Activated naive CD4-positive, alpha-beta T cell treated with anti-CD3 and anti-CD28 coated beads, Interleukin-2, amount 50 U/mL, for 16 hours (primary cell): ENCODE measurements at regions not wholly inside any gene's neighbourhood (a gene's known extent, or its start where the extent isn't known, plus 50 kb on each side); places are given as distances from the start of the nearest gene placed in this dataset.

Experiments
- DNase-seq: peaks from one replicate; pipeline ENCODE4 v3.0.0-alpha.2; 2020

DNA sequence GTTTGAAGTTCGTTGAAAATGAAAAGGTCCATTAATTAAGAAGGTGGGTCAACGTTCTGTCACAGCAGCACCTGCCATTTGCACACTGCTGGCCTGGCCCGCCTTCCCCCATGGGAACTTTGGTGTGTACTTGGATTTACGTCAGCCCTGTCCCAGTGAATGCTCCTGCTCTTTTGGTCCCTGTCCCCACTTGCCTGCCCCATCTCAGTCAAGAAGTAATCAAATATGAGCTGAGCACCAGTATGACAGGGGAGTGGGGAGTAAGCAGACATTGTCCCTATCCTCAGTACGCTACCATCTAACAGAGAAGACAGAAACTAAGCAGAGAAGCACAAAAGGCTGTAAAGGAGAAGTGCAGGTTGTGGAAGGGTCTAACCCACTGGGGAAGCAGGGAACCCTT is 65.1 kb downstream of the SLC4A3 start:
- no peak for DNase-seq

GRCh38 chr2:219695145-219695709 is 67.8 kb downstream of the SLC4A3 start:
- no peak for DNase-seq

- no peak for DNase-seq
Observed at GRCh38 chr2:219697811-219698747, 70.6 kb downstream of the SLC4A3 start.

- no peak for DNase-seq
Observed at GRCh38 chr2:219698748-219699439, 71.5 kb downstream of the SLC4A3 start.

DNA sequence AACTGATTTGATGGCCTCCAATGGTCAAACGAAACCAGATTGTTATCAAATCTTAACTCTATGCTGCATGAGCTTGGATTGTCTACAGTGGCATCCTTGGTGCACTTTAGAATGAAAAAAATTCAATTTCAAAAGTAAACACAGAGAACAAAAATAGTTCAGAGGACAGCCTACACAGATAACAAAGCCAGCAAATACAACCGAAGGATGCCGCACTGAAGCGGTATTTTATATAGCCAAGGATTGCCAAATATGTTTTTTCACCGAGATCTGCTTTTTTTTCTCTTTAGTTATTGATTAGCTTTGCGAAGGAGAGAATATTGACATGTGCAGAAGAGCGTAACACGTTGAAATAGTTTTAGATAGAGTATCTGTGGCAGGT is 72.0 kb downstream of the SLC4A3 start:
- no peak for DNase-seq

- no peak for DNase-seq
Observed at GRCh38 chr2:219701847-219702634, 74.6 kb downstream of the SLC4A3 start.

GRCh38 chr2:219702796-219703545 is 75.5 kb downstream of the SLC4A3 start:
- no peak for DNase-seq

DNA sequence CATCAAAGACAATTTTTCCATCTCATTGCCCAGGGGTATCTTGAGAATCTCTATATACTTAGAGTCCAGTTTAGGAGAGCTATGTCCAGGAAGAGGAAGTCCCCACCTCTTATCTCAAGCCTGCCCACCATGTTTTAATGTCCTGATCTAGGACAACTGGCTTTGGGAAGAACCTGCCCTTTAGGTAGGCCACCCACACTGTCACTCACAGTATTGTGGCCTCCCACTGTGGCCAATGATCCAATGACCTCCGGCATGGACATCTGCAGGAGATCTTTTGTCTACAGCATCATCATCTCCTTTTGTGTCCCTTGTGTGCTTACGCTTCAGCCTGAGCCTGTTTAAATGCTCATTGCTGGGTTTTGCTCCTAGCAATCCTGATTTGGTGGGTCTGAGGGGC is 77.4 kb downstream of the SLC4A3 start:
- no peak for DNase-seq

GRCh38 chr2:219706823-219707281 is 79.4 kb downstream of the SLC4A3 start:
- DNase-seq, result no peak

- DNase-seq, result no peak
Observed at GRCh38 chr2:219707496-219708285, 80.3 kb downstream of the SLC4A3 start.

DNA sequence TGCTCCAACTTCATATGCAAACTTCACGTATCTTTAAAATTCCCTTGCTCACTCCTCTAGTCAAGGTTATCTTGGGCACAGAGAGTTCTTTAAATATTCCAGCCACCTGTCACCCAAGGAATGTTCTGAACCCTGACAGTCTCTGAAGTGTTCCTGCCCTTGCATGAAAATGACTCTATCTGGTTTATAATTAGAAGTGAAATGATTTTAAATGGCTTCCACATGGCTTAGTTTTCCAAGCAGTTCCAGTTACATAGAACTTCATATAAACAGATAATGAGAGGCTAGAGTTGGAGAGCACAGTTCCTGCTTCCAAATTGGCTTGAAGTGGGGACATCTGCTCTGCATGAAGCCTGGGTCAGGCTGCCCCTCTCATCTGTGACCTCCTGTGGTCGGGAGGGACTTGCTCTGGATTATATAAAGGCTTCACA is 81.9 kb downstream of the SLC4A3 start:
- DNase-seq, result no peak

DNA sequence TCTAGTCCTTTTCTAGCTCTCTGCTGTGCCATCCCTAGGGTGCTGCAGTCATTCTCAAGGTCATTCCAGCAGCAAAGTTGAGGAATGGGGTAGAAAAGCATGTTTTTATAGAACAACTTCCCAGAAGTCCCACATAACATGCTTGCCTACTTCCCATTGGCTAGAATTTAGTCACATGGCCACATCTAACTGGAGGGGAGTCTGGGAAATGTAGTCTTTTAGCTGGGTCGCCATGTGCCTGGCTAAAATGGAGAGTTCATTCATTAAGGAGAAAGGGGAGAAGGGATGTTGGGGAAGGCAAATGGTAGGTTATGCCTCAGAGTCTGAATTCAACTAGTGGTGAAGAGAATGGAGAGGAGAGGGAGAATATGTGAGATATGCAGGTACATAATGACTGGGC is 85.7 kb downstream of the SLC4A3 start:
- no peak for DNase-seq

DNA sequence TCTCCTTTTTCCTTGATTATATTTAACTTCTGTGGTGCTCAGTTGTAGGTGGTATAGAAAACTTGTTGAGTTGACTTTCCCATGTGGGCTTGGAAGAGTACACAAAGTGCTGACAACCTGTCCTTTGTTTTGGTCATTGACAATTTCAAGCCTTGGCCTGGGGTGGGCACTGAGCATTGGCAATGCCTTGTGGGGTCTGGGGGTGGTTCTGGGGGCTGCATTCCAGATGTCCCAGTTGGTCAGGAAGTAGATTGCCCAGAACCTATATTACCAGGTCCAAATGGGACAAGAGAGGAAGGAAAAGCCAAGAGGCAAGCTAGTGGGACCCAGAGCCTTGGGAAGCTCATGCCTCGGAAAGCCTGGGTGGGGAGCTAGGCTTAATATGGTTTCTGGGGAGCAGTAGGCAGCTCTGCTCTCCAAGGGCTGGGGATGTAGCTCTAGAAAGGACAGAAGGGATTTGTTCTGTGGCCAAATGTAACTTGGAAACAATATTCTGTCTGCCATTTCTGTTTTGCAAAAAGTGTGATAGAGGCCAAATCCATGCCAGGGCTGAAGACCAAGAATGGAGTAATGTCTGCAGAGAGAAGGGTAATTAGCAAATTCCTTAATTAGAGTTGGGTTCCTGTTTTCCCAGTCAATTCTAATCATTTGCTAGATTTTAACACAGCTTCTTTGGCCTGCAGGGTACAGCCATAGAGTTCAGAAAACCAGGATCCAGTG is 87.4 kb downstream of the SLC4A3 start:
- no peak for DNase-seq

DNA sequence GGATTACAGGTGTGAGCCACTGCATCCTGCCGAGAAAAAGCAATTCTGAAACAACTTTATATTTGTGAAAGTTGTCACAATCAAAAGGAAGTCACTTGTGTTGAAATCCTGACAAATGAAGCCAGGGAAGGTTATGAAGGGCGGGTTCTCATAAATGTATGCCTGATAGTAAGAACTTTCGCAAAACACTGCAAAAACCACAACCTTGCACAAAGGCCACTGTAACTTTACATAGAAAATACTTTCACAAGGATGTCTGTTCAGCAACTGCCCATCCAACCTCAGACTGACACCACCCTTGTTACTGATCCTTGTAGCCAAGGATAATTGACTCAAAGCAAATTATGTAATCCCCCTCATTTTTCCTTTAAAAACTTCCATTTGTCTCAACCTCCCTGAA is 90.6 kb downstream of the SLC4A3 start:
- DNase-seq, result no peak

DNA sequence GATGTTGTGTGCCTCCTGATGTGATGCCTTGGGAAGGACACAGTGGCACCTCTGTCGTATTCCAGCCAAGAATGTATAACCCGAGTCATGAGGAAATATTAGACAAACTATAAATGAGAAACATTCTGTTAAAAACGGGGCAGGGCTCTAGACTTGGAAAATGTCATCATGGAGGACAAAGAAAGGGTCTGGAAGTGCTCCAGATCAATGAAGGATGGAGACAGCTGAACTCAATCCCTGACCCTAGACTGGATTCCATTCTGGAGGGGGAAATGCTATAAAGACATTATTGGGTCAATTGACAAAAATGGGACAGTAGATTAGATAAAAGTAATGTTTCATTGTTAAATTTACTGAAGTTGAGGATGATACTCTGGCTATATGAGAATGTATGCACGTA is 92.1 kb downstream of the SLC4A3 start:
- no peak for DNase-seq

DNA sequence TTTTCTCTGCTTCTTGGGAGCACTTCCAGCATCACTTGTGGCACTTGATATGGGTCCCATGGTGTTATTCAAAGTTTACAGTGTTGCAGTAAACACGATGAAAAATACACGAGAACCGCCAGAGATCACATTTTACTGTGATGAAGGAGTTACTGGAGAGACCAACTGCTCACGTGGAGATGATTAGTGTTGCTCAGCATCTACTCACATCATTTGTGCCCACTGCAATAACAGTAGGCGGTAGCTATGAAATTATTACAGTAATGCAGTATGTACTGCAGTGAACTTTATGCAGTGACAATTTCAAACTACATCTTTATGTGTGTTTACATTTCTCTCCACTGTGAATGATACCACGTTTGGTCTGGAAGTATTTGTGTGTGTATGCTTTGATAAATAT is 93.5 kb downstream of the SLC4A3 start:
- no peak for DNase-seq

GRCh38 chr2:219722276-219722879 is 94.9 kb downstream of the SLC4A3 start:
- DNase-seq, result no peak

DNA sequence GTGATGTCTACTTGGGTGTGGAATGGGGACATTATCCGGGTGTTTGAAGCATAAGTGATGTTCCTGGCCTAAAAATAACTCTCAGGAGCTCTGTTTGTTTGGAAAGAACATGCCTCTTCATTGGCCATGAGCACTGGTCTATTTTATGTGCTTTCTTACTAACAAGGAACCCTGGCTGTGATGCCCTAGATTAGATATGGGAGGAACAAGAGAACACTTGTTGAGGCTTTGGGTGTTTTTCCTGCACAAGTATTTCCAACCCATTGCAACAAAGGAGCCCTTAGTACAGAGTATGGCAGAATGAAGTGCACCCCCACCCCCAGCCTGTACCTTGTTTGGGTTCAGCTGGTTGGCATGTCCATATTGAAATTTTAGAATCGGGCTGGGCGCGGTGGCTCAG is 95.9 kb downstream of the SLC4A3 start:
- DNase-seq, result no peak

DNA sequence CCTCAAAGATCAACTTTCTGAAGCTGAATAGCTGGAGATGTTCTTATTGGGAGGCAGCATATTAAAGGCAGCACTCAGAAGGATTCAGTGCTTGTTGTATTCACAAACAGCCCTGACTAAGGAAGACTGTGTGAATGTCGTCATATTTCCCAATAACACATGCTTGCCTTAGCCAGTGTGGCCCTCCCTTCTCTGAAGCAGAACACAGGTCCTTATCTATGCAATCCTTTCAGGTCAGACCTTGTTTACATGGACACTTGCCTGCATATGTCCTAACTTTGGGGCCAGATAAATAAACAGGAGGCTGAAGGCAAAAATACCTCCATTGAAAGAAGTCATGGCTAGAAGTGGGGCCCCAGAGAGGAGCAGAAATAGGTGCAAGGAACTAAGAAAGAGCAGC is 97.2 kb downstream of the SLC4A3 start:
- no peak for DNase-seq

- DNase-seq, result no peak
Observed at GRCh38 chr2:219726916-219727315, 99.5 kb downstream of the SLC4A3 start.
